GM19239 (cell line): ENCODE measurements at regions not wholly inside any gene's neighbourhood (a gene's known extent, or its start where the extent isn't known, plus 50 kb on each side); places are given as distances from the start of the nearest gene placed in this dataset.
"Not testable (repeated sequence)": the region's sequence is repeated elsewhere in the genome, so short reads cannot be mapped to it uniquely, and the experiment has no call there.

Source experiments
- DNase-seq: peaks from one replicate; pipeline ENCODE4 v3.0.0; 2011; ENCODE audit warnings: low spot score; ENCODE audit not compliant: insufficient read length
- FAIRE-seq: peaks from 2 replicates; lab custom pipeline; 2011; peaks lifted over from hg19 to GRCh38; lab: Jason Lieb, UNC

- DNase-seq: no peak
Measured at GRCh38 chr6:22149501-22150367, 147.1 kb downstream of the PRL start.

DNA sequence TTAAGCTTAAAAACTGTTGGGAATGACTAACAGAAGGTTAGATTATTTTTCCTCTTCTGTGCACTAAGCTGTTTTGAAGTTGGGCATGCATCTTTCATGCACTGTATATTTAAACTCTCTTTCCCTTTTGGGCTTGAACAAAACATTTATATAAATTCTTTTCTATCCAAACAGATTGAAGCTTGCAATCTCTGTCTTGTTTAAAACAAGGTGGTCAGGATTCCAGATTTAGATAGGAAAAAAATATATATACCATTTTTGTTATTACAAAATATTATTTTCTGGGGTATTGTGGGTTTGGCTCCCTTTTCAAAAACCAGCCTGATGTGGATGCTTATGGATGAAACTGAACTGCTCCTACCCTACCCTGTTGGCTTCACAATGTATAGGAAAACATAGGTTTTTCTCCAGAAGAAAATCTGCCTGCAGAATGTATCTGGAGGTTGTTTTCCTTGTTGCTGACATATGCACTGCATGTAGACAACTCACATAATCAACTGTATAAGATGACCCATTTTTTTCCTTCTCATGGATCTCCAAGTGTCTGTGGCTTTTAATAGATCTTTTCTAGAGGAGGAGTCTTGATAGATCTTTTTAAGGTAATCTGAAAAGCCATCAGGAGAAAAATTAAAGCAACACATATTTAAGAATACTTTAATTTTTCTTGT lies 146.3 kb downstream of the PRL start:
- DNase-seq: no peak
- FAIRE-seq: no peak

More at GRCh38 chr6:22149501-22150367, 147.1 kb downstream of the PRL start:
- FAIRE-seq: no peak

DNA sequence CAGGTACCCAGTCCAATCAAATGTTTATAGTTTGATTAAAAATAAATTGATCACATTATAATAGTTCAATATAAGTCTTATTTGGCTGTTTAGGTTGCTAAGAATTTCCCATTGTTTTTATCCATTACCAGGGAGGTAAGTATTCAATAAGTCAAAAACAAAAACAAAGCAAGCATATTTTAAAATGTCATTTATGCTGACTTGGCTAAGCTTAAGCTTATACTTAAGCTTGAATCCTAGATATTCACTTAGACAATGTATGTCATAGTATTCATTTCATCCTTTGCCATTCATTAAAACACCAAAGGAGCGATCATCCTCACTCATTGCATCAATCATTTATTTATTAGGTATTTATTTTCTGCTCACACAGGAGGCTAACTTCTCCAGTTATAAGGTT lies 144.9 kb downstream of the PRL start:
- no peak for DNase-seq
- no peak for FAIRE-seq

DNA sequence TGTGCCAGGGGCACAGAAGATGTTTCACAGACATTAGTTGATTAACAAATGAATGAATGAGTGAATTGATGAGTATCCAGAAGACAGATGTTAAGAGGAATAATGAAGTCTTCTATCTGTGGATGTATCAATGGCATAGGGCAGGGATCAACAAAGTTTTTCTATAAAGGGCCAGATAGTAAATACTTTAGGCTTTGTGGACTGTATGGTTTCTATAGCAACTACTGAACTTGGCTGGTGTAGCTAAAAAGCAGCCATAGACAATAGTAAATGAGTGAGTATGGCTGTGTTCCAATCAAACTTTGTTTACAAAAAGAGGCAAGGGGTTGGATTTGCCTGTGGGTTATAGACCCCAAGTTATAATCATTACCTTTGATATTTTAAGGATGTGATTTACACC lies 144.0 kb downstream of the PRL start:
- DNase-seq: no peak
- FAIRE-seq: no peak

- DNase-seq: no peak
- FAIRE-seq: no peak
Measured at GRCh38 chr6:22153384-22154158, 143.3 kb downstream of the PRL start.

- no peak for DNase-seq
- FAIRE-seq: no peak
Measured at GRCh38 chr6:22155551-22155950, 141.3 kb downstream of the PRL start.

- FAIRE-seq (no peak), DNase-seq (no peak)
Measured at GRCh38 chr6:22157233-22157632, 139.6 kb downstream of the PRL start.

DNA sequence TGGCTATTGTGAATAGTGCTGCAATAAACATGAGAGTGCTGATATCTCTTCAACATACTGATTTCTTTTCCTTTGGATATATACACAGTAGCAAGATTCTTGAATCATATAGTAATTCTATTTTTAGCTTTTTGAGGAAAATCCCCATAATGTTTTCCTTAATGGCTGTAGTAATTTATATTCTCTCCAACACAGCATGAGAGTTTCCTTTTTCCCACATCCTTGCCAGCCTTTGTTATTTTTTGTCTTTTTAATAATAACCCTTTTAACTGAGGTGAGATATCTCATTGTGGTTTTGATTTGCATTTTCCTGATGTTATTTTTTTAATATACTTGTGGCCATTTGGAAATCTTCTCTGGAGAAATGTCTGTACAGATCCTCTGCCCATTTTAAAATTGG lies 132.6 kb downstream of the PRL start:
- DNase-seq (no peak), FAIRE-seq (no peak)

DNA sequence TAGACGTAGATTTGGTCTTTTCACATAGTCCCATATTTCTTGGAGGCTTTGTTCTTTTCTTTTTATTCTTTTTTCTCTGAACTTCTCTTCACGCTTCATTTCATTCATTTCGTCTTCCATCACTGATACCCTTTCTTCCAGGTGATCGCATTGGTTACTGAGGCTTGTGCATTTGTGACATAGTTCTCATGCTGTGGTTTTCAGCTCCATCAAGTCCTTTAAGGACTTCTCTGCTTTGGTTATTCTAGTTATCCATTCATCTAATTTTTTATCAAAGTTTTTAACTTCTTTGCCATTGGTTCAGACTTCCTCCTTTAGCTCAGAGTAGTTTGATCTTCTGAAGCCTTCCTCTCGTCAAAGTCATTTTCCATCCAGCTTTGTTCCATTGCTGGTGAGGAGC lies 125.8 kb downstream of the PRL start:
- not testable (repeated sequence) for FAIRE-seq, DNase-seq

- not testable (repeated sequence) for FAIRE-seq, DNase-seq
Measured at GRCh38 chr6:22171885-22172284, 125.0 kb downstream of the PRL start.

GRCh38 chr6:22173311-22173710 lies 123.5 kb downstream of the PRL start:
- DNase-seq (no peak), FAIRE-seq (no peak)

DNA sequence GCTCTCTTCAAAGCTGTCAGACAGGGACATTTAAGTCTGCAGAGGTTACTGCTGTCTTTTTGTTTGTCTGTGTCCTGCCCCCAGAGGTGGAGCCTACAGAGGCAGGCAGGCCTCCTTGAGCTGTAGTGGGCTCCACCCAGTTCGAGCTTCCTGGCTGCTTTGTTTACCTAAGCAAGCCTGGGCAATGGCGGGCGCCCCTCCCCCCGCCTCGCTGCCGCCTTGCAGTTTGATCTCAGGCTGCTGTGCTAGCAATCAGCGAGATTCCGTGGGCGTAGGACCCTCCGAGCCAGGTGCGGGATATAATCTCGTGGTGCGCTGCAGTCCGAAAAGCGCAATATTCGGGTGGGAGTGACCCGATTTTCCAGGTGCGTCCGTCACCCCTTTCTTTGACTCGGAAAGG lies 116.6 kb downstream of the PRL start:
- not testable (repeated sequence) for DNase-seq

DNA sequence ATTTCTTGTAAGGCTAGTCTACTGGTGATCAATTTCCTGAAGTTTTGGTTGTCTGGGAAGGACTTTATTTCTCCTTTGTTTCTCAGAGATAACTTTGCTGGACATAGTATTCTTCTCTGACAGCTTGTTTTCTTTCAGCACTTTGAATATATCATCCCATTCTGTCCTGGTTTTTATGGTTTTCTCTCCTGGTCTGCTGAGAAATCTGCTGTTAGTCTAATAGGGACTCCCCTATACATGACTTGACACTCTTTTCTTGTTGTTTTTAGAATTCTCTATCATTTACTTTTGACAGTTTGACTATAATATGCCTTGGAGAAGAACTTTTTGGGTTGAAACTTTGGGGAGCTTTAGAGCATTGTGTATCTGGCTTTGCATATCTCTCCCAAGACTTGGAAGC lies 112.5 kb downstream of the PRL start:
- DNase-seq (no peak), FAIRE-seq (no peak)

More for the DNA sequence above, 116.6 kb downstream of the PRL start:
- FAIRE-seq: not testable (repeated sequence)

DNA sequence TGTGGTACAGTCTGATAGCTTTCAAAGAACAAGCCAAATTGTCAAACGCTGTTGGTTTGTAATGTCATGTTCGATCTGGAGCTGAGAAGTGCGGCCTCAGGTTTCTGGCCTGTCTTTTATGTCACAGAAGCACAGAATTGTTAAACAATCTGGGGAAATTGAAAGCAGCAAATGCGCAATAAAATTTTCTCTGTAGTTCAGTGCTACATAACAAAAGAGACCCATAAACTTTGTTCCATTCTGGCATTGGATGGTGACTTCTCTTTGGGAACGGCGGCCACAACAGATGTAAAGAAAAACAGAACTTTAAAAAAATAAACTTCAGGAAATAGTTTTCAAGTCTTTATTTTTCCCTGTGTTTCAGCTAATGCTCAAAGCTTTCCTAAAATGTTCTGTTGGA lies 106.9 kb downstream of the PRL start:
- FAIRE-seq: no peak
- no peak for DNase-seq

DNA sequence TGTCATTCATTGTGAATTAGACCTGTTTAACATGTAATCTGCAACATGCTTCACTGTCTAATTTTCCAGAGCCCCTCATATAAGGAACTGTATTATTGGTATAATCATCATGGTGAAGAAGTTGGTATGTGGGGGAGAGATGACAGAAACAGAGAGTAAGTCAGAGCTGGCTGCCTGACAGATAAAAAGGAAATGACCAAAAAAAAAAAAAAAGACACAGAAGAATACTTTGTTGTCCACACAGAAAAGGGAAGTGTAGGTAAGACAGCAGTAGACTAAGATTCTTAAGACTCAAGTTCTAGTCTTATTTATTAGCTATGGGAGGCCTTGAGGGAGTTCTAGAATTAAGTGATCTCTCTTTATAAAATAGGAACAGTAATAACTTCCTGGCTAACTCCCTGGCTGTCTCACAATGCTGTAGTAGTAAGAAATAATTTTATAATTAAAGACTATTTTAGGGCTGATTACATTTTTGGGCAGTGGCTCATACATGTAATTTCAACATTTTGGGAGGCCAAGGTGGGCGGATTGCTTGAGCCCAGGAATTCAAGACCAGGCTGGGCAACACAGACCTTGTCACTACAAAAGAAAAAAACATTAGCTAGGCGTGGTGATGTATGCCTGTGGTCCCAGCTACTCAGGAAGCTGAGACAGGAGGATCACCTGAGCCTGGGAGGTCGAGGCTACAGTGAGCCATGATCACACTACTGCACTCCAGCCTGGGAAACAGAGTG lies 102.5 kb downstream of the PRL start:
- FAIRE-seq (no peak), DNase-seq (no peak)

DNA sequence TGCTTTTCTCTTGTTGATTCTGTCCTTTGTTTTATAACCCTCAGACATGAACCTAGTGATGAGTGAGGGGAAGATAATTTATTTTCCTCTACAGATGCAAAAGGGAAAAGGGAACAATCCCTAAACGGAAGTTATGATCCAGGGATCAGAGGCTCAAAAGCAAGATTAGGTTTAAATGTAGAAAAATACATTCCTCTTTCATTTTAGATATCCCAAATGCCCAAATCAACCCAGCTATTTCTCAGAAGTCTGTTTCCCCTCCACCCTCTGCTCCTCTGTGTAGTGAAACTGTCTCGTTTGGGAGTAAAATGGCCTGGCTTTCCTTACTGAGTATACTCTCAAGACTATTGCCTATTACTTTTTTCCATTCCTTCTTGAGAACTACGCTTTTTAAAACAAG lies 97.1 kb downstream of the PRL start:
- no peak for DNase-seq
- FAIRE-seq: no peak

DNA sequence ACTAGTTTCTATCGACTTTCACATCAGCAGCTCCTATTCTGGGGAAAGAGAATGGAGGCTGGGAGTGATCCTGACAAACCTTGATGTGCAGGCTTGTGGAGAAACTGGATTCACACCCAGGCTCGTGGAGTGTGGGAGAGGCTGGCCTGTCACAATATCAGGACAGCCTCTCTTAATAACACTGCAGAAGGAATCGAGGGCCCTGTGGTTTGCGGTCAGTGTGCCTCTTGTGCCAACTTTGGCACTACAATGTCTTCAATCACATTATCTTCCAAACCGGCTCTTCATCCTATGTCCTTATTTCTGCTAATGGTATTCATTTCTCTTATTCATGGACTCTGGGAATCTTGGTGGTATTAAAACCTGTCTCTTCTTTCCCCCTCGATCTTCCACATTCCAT lies 92.7 kb downstream of the PRL start:
- DNase-seq (no peak), FAIRE-seq (no peak)

DNA sequence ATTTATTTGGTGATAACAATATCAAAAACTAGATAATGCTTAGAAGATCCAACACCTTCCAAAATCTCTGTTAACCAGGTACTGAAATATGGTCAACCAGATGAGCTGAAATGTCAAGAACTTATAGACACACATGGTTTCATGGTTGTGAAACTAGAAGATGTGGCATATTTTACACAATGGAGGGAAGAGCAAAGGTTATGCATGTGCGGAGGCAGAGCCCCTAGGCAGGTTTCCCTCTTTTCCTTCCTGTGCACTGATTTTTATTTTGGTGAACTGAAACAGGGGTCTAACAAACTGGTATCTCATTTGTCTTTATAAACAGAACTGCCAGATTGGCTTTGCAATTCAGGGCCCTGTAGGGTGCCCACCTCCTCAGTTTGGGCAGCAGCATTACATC lies 91.6 kb downstream of the PRL start:
- no peak for FAIRE-seq

GRCh38 chr6:22206106-22206505 lies 90.7 kb downstream of the PRL start:
- DNase-seq: no peak
- FAIRE-seq: no peak

More for the DNA sequence above, 91.6 kb downstream of the PRL start:
- no peak for DNase-seq

DNA sequence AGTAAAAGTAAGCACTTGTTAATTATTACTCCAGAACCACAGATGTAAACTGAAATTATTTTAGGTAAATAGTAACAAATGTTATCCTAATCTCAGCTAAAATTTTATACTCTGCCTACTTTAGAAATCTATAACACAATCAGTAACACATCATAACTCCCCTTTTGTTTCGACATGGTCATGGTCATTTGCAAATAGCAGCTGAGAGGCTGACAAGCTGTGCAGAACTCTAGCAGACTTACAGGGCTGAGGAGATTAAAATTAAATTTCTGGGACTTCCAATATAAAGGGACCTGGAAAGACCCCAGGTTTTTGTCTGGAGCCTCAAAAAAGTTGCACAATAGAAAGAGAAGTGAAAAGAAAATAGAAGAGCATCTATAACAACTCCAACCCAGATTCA lies 88.8 kb downstream of the PRL start:
- no peak for DNase-seq
- no peak for FAIRE-seq
